ENCODE measurements at regions not wholly inside any gene's neighbourhood (a gene's known extent, or its start where the extent isn't known, plus 50 kb on each side); places are given as distances from the start of the nearest gene placed in this dataset.

GRCh38 chr1:95431235-95431634, 197.2 kb downstream of the RWDD3 start:
- POLR2A ChIA-PET (ENCODE audit: partially characterized antibody), result no interaction called here
- Histone ChIP-seq H2BK5ac (ENCODE audit: low read depth, low read length) (no peak overlapping the region), H2BK12ac (ENCODE audit: low read depth, low read length) (no peak overlapping the region), H2AK5ac (ENCODE audit: low read depth, low read length) (no peak overlapping the region), H3K56ac (replicated peaks; ENCODE audit: insufficient read length, low read depth, low read length) (no peak overlapping the region), H3K36me3 (ENCODE audit: control insufficient read depth in 2 of 4, insufficient read depth in 4 of 4, low read length in 3 of 4) (no peaks in the 10 kb centered on the region), H2BK120ac (replicated peaks; ENCODE audit: low read depth, low read length) (no peak overlapping the region), H3K23me2 (ENCODE audit: low read depth, low read length) (no peaks in the 10 kb centered on the region), H3K79me1 (ENCODE audit: low read depth, low read length) (no peaks in the 10 kb centered on the region), H4K20me1 (replicated peaks in 1 of 2; ENCODE audit: control insufficient read depth in 1 of 2, insufficient read depth in 2 of 2, low read length in 2 of 2) (no peaks in the 10 kb centered on the region), H3K79me2 (ENCODE audit: control insufficient read depth in 1 of 2, insufficient read depth in 2 of 2, low read length in 2 of 2) (no peaks in the 10 kb centered on the region), H3K4me1 (replicated peaks in 1 of 4; ENCODE audit: control insufficient read depth in 3 of 4, insufficient read depth in 4 of 4, low read length in 3 of 4) (no peaks in the 10 kb centered on the region), H2BK15ac (ENCODE audit: low read length) (no peak overlapping the region), H3K23ac (ENCODE audit: insufficient read length) (no peak overlapping the region), H3K9me3 (ENCODE audit: insufficient read depth in 2 of 2, low read depth in 1 of 2, low read length in 1 of 2) (no peaks in the 10 kb centered on the region), H2BK20ac (ENCODE audit: low read length) (no peak overlapping the region), H3K27me3 (replicated peaks in 1 of 4; ENCODE audit: control insufficient read depth in 3 of 4, extremely low read depth in 1 of 4, insufficient read depth in 3 of 4, low read length in 3 of 4) (no peaks in the 10 kb centered on the region), H4K5ac (ENCODE audit: insufficient read length, low read depth, low read length) (no peak overlapping the region), H3K4ac (replicated peaks; ENCODE audit: insufficient read length, low read depth, low read length) (no peak overlapping the region), H2AFZ (ENCODE audit: low read length) (no peak overlapping the region), H3K18ac (ENCODE audit: extremely low read depth, low read length) (no peak overlapping the region), H3K14ac (ENCODE audit: insufficient read length) (no peak overlapping the region), H3K9ac (replicated peaks in 1 of 4; ENCODE audit: extremely low read depth in 1 of 4, low read depth in 3 of 4, low read length in 3 of 4) (no peak overlapping the region), H3K4me2 (ENCODE audit: insufficient read depth in 1 of 2, low read depth in 2 of 2, low read length in 2 of 2) (no peak overlapping the region), H4K91ac (replicated peaks; ENCODE audit: insufficient read length, low read length) (no peak overlapping the region), H4K8ac (ENCODE audit: extremely low read depth, insufficient read depth, low read length) (no peak overlapping the region), H3K4me3 (ENCODE audit: extremely low read depth in 1 of 4, insufficient read depth in 2 of 4, low read depth in 3 of 4, low read length in 4 of 4) (no peak overlapping the region), H3K27ac (ENCODE audit: low read depth, low read length) (no peak overlapping the region)
- 96% methylated on average over 2 of the region's 2 CpGs; no CpG with 5 or more reads in 1 of the 2 experiments for WGBS, 2 experiments (ENCODE audit: extremely low coverage in 1 of 2, insufficient coverage in 1 of 2, insufficient read length in 1 of 2, insufficient replicate concordance in 2 of 2, low coverage in 1 of 2, low lambda C conversion rate in 2 of 2, missing lambda C conversion rate in 1 of 2)
- DNase-seq (ENCODE audit: low read depth in 1 of 2, low spot score in 2 of 2), result no peak
- FAIRE-seq, result no peak
- CTCF ChIA-PET (ENCODE audit: partially characterized antibody), result interaction anchor here (1.1 kb wide), 1 partner anchor 37 kb away, joined by 3 read pairs; no protein-coding TSS in a partner anchor
- no peak for TF ChIP-seq SIRT6 (IDR thresholded peaks at IDR 0.05; ENCODE audit: low read length)
- TF ChIP-seq SP4 (IDR thresholded peaks at IDR 0.05; ENCODE audit: low read length), result no peak
- TF ChIP-seq CBX8 (IDR thresholded peaks at IDR 0.05; ENCODE audit: borderline replicate concordance, low read depth, low read length), result no peak
- no peak for TF ChIP-seq FOSL1 (IDR thresholded peaks at IDR 0.05; ENCODE audit: insufficient read depth, low read depth, low read length)
- no peak for TF ChIP-seq EZH2 (IDR thresholded peaks at IDR 0.05; ENCODE audit: low read depth, low read length, severe bottlenecking)
- TF ChIP-seq SP2 (IDR thresholded peaks at IDR 0.05; ENCODE audit: low read length), result no peak
- no peak for TF ChIP-seq RFX5 (IDR thresholded peaks at IDR 0.05; ENCODE audit: borderline replicate concordance, low read depth, low read length)
- no peak for TF ChIP-seq SIN3A (conservative IDR thresholded peaks at IDR 0.05 in 1 of 2, IDR thresholded peaks at IDR 0.05 in 1 of 2; ENCODE audit: low read depth in 1 of 2, low read length in 2 of 2)
- TF ChIP-seq USF2 (IDR thresholded peaks at IDR 0.05; ENCODE audit: low read length), result no peak
- TF ChIP-seq JUND (IDR thresholded peaks at IDR 0.05; ENCODE audit: low read length), result no peak
- TF ChIP-seq CTBP2 (IDR thresholded peaks at IDR 0.05; ENCODE audit: borderline replicate concordance, insufficient read depth, insufficient read length, low read length), result no peak
- no peak for TF ChIP-seq ATF2 (IDR thresholded peaks at IDR 0.05; ENCODE audit: low read length)

Measured in H1 (cell line).